GM08714 (cell line): ENCODE measurements at regions not wholly inside any gene's neighbourhood (a gene's known extent, or its start where the extent isn't known, plus 50 kb on each side); places are given as distances from the start of the nearest gene placed in this dataset.

Source experiments
- H3K4me3 ChIP-seq: fragments of 200-500 bp; sonication (Bioruptor generic); 2 replicates; pipeline ENCODE4 v1.5.1; 2014; ENCODE audit warnings: mild to moderate bottlenecking, low read length, inconsistent platforms
- ZNF274 ChIP-seq: IDR thresholded peaks from 2 replicates; pipeline ENCODE4 v1.6.1; 2012; ENCODE audit warnings: mild to moderate bottlenecking, low read depth, low read length

DNA sequence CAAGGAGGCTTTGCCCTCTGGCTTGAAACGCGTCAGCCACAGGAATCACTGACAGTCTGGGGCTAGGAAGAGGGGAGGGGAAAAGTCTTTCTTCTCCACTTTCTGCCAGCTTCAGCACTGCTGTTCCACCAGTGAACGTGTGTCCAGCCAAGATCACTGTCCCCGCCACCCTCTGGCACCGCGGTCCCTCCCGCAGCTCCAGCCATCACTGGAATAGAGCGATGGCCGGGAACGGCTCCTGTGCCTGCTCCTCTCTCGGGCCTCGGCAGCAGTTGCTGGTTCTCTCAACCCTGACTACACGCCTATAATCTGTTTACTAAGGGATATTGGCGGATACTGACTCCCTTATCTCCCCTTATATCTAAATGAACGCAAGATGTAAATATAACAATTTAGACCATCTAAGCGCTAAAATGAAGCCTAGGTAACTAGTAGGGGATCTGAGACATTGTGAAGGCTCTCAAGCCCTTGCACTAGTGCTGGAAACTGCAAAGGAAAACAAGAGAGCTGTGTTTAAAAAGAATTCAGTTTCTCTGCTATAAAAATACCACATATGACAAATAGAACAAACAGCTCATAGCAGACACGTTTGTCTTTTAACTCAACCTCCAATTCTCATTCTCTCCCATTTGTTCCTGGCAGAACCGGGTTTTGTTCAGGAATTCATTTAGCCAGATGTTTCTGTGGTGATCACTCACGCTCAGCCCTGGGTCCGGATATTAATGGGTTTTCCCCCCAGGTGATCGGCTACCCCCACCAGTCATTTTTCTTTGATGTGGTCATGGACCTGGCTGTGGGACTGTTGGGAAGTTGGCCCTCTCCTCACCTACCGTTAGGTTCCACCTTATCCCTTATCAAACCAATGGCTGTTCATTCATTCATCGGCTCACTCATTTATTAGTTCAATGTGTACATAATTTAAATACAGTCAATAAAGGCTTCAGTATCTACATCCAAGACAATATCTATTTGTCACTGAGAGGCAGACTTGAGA lies 149.8 kb downstream of the MED10 start:
- H3K4me3 ChIP-seq: no peak overlapping the region
- no peak for TF ChIP-seq ZNF274

DNA sequence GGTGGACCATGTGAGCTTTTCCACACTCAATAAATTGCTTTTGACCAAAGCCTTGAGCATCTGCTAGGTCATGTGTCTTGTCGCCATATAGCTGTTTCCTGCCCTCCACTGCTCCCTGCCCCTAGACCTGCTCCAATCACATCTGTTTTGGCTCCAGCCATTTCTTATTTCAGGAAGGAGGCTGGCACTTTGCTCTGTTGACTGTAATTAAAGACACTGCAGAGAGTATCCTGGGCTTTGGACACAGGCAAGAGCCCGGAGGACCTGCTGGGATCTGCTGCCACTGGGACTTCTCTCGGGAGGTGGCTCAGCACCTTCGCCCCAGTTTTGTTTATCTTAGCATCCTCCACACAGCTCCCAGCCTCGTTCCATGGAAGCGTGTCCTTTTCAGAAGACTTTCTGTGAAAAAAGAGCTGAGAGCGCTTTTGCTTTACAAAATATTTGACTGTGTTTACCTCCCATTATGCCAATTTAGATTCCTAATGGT lies 153.2 kb downstream of the MED10 start:
- no peak for TF ChIP-seq ZNF274
- no peak overlapping the region for H3K4me3 ChIP-seq

DNA sequence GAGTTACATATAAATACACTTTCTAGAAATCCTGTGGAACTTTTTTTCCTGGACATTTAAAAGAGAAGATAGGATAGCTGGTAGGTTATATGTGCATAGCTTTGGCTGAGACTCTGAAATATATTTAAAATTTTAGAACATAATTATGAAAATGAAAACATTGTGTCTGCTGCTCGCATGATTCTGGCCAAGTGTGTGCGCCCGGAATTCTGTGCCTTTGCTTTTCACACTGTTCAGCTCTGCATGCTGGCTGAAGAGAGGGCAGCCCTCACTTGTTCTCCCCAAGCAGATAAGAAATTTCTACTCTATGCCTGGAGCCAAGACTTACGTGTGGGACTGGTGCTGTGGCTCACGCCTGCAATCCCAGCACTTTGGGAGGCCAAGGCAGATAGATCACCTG lies 153.9 kb downstream of the MED10 start:
- no peak overlapping the region for H3K4me3 ChIP-seq
- TF ChIP-seq ZNF274: no peak

DNA sequence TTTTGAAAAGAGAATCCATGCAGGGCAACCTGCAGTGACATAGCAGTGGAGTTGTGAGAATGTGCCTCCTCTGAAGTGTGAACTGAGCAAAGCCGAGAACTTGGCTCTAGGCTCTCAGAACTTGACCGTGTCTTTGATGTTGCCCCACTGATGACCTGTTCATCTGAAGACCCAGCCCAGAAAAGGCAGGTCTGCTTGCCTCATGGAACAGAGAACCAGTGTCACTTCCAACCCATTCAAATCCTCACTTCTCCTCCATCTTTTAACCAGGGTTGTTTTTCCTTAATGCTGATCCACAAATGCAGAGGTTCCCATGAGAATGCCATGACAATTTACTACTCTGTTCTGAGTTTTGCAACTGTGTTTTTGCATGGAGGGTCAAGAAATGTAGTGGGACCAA lies 155.4 kb downstream of the MED10 start:
- H3K4me3 ChIP-seq: no peak overlapping the region
- TF ChIP-seq ZNF274: no peak

DNA sequence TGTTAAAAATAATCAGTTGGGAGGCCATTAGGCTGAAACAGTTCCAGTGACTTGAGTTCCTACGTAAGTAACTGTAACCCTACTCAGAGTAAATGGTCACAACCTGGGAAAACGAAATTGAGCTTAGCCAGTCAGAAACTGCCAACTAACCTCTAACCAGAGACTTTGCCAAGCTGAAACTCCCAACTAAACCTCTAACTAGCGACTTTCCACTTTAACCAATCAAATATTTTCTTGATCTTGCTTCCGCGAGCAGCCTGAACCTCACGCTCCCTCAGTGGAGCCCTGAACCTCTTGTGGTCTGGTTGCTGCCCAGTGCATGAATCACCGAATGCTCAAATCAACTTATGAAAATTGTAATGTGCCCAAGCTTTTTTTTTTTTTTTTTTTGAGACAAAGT lies 156.2 kb downstream of the MED10 start:
- no peak for TF ChIP-seq ZNF274
- no peak overlapping the region for H3K4me3 ChIP-seq

DNA sequence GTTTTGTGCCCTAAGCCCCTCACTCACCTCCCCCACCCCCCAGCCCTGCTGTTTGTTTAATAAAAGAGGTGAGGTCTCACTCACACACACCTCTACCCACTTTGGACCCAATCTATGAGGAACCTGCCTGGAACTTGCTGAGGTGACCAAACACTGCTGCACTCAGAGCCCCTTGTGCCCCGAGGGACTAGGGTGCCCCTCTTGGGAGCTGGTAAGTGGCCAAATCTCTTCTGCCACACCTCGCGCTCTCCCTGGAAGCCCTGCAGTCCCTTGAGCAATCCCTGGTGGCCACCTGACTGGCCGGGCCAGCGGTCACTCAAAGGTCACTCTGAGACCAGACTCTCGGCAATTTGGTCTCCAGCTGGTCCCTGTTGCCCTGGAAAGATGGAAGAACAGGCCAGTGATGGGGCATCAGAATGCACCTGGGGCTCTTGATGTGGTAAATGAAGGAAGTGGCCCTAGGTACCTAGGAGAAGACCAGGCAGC lies 157.2 kb downstream of the MED10 start:
- no peak for TF ChIP-seq ZNF274
- no peak overlapping the region for H3K4me3 ChIP-seq

DNA sequence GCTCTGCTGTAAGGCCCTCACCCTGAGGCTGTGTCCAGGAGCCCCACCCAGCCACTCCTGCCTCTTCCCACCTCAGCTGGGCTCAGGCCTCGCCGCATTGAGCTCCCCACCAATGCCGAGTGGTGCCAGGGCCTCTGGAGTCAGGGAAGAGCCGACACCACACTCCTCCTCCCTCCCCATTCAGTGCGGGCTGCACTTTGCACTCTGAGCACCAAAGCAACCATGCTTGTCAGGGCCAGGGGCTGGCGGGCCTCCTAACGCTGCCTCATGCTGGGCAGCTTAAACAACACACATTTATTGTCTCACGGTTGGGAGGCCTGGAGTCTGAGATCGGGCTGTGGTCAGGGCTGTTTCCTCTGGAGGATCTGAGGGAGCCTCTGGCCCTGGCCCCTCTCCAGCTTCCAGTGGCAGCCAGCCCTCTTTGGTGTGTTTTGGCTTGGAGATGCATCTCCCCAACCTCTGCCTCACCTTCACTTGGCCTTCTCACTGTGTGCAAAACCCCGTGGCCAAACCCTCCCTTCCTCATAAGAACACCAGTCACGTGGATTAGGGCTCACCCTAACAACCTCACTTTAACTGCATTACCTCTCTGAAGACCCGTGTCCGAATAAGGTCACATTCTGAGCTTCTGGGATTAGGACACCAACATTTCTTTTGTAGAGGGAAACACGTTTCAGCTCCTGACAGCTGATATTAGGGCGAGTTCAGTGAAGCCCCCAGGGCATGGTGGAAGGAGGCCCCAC lies 157.8 kb downstream of the MED10 start:
- TF ChIP-seq ZNF274: no peak
- no peak overlapping the region for H3K4me3 ChIP-seq

DNA sequence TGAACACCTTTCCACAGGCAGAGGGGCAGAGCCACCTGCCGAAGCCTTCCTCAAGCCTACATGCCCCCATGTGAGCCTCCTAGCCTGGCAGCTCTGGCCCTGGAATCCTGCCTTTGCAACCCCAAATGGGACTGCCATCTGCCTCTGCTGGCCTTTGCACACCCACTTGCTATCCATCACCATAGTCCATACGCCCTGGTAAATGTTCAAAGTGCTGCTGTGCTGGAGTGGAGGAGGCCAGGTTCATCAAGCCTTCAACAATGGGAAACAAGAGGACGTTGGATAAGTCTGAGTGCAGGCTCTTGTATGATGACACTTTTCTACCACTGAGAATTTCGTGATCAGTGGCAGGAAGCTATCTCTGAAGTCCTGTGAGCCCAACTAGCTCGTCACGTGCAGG lies 159.8 kb downstream of the MED10 start:
- TF ChIP-seq ZNF274: no peak
- no peak overlapping the region for H3K4me3 ChIP-seq

DNA sequence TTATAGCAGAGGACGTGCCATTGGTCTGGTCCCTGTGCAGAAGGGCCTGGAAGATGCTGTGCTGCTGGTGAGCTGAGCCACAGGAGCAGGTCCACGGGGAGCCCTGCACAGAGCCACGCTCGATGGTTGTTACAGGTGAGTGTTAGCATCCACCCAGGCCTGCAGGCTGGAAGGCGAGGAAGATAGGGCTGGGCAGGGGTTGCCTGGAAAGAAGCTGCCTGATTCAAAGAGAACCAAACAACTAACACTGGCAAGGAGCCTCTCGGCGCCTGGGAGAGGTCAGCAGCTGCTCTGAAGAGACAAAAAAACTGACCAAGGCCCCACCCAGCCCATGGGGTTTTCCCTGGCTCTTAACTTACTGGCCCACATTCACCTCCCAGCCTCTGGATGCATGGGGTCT lies 160.2 kb downstream of the MED10 start:
- no peak overlapping the region for H3K4me3 ChIP-seq
- TF ChIP-seq ZNF274: no peak

DNA sequence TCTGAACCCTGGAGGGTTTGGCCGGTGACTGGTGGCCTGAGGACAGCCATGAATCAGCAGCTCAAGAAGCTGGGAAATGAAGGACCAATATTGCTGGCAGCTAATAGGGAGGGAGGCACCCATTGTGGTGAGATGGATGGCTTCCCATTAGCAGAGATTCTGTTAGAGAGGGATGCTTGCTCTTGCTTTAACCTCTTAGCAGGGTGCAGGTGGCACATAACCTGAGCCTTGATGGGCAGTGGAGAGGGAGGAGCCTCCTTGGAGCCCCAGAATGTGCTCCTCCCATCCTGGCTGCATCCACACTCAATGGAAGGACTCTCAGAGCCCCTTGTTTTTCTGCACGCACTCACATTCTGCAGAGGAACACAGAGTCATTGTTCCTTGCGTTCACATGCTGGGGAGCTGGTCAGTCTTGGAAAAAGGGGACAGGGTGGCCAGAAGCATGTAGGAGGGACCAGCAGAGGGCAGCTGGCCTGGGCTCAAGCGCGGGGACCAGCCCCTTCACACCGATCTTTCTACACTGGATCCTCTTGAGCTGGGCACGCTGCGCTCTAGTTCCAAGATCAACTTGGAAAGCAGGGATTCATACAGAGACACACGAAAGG lies 161.8 kb downstream of the MED10 start:
- no peak for TF ChIP-seq ZNF274
- H3K4me3 ChIP-seq: no peak overlapping the region

DNA sequence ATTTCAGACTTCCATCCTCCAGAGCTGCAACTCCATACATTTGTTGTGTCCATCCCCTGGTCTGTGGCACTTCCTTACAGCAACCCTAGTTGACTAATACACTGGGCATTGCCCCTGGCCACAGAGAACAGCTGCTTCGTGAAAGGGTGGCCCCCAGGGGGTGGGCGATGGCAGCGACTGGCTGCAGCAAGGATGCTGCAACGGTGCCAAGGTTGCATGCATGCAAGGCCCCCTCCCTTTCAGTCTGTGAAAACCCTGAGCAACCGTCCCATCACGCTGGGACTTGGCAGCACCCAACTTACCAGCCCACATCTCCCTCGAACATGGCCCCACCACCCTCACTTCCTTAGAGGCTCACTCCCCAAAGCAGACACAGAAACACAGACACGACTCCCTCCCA lies 162.5 kb downstream of the MED10 start:
- TF ChIP-seq ZNF274: no peak
- H3K4me3 ChIP-seq: no peak overlapping the region

DNA sequence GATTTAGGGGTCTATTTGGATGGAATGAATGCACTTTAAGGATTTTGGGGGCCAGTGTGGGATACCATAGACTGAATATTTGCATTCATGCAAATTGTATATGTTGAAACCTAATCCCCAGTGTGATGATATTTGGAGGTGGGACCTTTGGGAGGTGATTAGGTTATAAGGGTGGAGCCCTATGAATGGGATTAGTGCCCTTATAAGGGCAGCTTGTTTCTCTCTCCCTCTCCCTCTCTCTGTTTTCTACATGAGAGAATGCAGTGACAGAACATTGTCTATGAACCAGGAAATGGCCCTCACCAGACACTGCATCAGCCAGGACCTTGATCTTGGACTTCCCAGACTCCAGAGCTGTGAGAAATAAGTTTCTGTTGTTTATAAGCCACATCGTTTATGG lies 166.1 kb downstream of the MED10 start:
- no peak for TF ChIP-seq ZNF274
- no peak overlapping the region for H3K4me3 ChIP-seq

DNA sequence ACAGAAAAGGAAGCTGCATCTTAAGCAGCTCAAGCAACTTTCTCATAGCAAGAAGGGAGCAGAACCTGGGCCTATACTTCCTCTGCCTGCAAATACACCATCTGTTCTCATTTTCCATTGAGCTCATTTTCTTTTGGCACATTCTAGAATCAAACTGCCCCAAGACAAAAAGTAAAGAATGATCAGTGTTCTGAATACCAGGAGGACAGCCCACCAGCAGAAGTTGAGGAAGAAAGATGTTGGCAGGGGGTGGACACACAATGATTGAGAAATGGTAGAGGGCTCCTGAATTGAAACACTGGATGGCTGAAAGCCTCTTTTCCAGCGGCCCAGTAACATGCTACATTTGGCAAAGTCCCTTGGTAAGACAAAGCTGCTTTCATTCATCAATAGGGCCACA lies 171.8 kb downstream of the MED10 start:
- H3K4me3 ChIP-seq: no peak overlapping the region
- no peak for TF ChIP-seq ZNF274

DNA sequence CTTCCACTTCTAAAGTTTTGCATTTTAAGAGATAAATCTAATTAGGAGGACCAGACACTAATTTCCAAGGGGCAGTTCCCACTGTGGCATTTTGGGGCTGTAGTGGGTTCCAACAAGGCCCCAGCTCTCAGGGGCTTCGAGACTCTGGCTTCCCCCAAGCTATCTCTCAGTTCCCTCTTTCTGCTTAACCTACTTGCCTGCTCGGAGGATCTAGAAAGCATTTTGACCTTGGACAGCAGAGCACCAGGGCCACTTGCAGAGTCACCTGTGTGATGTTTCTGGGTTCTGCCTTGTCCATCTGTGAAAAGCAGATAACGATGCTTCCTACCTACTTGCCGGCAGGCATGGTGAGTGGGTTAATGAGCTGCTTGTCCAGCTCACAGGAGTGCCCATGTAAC lies 175.4 kb downstream of the MED10 start:
- H3K4me3 ChIP-seq: no peak overlapping the region
- no peak for TF ChIP-seq ZNF274
